GM19239 (cell line): ENCODE measurements at regions not wholly inside any gene's neighbourhood (a gene's known extent, or its start where the extent isn't known, plus 50 kb on each side); places are given as distances from the start of the nearest gene placed in this dataset.
"Not testable (repeated sequence)": the region's sequence is repeated elsewhere in the genome, so short reads cannot be mapped to it uniquely, and the experiment has no call there.

ENCODE experiments used
- DNase-seq: peaks from one replicate; pipeline ENCODE4 v3.0.0; 2011; ENCODE audit warnings: low spot score; ENCODE audit not compliant: insufficient read length
- FAIRE-seq: peaks from 2 replicates; lab custom pipeline; 2011; peaks lifted over from hg19 to GRCh38; lab: Jason Lieb, UNC

DNA sequence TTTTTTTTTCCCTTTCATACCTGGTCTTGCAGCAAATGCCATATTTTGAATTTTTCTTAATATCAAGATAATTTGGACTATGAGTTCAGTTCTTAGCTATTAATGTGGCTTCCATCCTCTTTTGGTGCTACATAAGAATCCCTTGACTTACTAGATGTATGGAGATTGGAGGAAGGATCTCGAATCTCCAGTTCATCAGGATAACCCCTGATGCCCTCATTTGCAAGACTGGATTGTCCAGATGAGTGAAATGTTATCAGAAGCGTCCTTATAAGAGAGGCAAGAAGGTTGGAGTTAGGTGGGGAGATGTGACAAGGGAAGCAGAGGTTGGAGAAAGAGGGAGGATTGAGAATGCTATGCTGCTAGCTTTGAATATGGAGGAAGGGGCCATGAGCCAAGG, 499.6 kb upstream of the SYNCRIP start:
- DNase-seq (no peak), FAIRE-seq (no peak)

DNA sequence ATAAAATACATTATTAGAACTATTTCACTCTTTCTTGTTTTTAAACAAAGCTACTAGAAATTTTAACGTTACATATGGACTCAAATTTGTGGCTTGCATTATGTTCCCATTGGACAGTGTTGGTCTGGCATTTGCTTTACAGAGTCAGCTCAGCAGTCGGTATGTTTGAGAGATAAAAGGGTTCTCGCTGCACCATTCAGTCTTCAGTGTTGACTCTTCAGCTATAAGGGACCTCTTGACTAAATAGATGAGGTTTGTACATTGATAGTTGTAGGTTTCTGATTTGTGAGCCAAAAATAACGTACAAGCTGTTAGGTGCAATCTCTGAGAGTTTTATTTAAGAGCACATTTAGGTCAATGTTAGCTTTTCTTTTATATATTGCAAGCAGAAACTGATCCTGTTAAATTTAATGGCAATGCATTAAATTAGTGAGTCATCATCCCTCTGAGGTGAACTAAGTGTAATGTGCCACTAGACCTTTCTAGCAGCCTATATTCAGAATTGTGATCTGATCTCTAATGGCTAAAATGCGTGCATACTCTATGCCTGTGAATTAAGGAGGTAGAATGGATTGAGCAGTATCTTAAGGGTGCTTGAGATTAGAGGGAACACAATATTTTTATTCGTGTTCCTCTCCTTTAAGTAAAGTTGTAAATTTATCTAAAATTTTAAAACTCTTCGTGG, 485.6 kb upstream of the SYNCRIP start:
- DNase-seq (no peak), FAIRE-seq (no peak)

DNA sequence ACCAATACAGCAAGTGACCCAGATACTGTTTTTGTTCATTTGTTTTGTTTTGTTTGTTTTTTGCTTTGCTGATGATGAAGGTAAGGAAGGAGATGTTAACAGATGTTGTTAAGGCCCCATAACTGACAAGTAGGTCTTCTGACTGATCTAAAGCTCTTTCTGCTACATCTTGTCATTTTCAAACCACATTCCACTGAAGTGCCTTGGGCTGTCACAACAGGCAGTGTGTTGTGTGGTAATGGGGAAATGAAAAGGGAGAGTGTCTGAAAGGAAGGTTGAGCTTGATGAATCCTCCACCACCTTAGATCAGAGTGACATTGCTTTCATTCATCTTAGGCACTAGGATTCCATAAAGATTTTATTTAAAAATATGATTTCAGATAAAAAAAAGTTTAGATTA, 479.4 kb upstream of the SYNCRIP start:
- FAIRE-seq (no peak), DNase-seq (no peak)

DNA sequence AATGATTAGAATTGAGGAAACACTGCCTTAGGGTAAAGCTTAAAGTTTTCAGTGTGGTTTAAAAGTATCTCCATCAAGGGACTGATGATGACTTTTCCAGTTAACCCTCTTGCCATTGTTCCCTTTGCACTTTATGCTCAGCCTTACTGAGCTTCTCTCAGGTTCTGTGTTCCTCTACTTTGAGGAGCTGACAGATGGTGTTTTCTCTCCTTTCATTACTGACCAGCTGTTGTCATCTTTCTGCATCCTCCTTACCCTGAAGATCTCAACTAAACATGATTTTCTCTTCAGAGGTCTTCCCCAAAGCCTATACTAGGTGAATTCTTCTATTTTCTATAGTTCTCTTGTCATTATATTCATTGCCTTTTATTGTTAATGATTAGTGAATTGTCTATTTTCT, 475.6 kb upstream of the SYNCRIP start:
- FAIRE-seq (no peak), DNase-seq (no peak)

DNA sequence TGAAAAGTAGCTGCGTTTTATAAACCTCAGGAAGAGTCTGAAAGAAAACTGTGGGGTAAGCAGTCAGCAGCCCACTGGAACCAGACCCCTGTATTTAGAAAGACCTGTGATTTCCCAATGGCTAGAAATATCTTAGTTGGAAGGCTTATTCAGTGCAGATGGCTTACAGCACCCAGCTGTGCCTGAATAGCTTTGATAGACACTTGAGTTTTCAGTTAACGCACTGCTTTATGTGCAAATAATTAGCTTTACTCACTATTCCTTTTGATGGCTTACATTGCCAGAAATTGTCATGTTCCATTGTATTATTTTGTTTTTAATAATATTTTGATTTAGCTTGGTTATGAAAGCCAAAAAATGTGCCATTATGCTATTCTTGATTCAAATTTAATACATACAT, 465.3 kb upstream of the SYNCRIP start:
- DNase-seq: no peak
- FAIRE-seq: no peak

DNA sequence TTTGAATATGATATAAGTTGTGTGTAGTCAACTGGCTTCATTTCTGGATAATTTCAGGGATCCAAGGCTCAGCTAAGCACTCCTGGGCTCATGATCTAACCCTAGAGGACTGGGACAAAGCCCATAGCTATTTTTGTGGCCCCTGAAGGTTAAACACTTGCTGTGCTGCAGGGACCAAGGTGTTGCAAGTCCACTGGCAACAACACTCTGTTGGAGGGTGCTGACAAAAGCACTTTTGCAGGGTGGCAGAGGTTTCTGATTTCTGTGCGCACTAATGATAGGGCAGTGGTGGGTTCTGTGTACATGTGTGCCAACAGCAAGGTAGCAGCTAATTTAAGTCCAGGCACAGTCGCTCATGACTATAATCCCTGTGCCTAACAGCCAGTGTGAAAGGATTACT, 445.3 kb upstream of the SYNCRIP start:
- FAIRE-seq (no peak), DNase-seq (no peak)

DNA sequence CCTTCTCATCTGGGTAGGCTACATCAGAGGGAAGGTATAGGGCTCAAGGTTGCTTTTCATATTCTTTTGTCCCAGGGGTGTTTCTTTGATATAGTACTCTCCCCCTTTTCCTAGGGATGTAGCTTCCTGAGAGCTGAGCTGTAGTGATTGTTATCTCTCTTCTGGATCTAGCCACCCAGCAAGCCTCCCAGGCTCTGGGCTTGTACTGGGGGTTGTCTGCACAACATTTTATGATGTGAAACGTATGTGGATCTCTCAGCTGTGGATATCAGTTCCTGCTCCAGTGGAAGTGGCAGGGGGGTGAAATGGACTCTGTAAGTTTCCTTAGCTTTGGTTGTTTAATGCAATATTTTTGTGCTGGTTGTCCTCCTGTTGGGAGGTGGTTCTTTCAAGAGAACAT, 437.3 kb upstream of the SYNCRIP start:
- FAIRE-seq (no peak), DNase-seq (no peak)

DNA sequence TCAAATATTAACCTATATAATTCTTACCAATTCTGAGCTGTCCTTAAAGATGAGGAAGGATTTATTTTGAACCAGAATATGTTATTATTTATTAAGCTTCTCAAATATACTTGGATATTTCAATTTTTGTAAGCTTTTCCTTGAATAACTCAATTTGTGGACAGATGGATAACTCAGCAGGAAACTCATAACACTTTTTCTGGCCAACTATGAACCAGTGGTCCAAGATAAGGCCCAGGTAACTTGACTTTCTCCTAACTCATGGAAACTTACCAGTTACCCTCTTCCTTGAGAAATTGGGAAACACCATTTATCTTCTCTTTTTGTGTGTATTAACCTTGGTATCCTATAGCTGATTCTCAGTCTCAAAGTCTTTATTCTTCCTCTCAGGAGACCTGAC, 427.5 kb upstream of the SYNCRIP start:
- DNase-seq: no peak
- no peak for FAIRE-seq

DNA sequence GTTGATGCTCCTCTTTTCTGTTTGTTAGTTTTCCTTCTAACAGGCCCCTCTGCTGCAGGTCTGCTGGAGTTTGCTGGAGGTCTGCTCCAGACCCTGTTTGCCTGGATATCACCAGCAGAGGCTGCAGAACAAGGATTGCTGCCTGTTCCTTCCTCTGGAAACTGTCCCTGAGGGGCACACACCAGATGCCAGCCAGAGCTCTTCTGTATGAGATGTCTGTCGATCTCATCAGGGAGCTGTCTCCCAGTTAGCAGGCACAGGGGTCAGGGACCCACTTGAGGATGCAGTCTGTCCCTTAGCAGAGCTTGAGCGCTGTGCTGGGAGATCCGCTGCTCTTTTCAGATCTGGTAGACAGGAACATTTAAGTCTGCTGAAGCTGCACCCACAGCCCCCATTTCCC, 422.3 kb upstream of the SYNCRIP start:
- not testable (repeated sequence) for DNase-seq, FAIRE-seq

DNA sequence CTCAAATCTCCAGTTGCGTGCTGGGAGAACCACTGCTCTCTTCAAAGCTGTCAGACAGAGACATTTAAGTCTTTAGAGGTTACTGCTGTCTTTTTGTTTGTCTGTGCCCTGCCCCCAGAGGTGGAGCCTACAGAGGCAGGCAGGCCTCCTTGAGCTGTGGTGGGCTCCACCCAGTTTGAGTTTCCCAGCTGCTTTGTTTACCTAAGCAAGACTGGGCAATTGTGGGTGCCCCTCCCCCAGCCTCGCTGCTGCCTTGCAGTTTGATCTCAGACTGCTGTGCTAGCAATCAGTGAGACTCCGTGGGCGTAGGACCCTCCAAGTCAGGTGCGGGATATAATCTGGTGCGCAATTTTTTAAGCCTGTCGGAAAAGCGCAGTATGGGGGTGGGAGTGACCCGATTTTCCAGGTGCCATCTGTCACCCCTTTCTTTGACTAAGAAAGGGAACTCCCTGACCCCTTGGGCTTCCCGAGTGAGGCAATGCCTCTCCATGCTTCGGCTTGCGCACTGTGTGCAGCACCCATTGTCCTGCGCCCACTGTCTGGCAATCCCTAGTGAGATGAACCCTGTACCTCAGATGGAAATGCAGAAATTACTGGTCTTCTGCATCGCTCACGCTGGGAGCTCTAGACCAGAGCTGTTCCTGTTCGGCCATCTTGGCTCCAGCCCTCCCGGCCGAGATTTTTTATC, 414.8 kb upstream of the SYNCRIP start:
- FAIRE-seq, DNase-seq: not testable (repeated sequence)

DNA sequence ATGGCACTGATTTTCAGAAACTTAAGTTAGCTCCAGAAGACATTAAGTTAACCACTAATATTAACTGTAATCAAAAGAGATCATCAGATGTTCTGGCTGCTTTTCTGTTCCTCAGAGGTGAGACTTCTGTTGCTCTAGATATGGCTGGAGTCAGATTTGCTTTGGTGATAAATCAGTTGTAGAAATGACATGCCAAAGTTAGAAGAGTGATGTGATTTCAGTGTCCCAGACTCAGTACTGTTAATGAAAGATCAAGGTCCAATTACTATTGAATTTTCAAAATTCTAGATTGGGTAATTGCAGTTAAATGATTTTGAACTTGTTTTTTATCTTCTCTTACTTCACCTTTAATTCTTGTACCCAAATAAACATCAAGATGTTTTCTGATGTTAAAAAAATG, 402.4 kb upstream of the SYNCRIP start:
- no peak for DNase-seq
- no peak for FAIRE-seq

DNA sequence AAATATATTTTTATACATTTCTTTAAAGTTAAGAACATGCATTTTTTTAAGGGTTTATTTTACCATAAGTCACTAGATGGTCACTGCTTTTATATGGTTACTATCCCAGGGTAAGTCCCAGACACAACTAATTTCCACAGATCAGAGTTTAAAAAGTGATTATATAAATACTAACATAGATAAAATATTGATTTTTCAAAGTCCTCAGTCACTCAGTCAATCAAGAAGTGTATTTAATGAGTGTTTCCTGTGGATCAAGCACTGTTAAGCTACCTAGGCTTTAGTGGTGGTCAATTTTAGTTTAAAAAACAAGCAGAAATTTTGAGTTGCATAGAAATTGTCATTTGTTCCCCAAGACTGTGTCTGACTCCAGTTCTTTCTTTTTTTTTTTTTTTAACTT, 399.5 kb upstream of the SYNCRIP start:
- no peak for DNase-seq
- no peak for FAIRE-seq

DNA sequence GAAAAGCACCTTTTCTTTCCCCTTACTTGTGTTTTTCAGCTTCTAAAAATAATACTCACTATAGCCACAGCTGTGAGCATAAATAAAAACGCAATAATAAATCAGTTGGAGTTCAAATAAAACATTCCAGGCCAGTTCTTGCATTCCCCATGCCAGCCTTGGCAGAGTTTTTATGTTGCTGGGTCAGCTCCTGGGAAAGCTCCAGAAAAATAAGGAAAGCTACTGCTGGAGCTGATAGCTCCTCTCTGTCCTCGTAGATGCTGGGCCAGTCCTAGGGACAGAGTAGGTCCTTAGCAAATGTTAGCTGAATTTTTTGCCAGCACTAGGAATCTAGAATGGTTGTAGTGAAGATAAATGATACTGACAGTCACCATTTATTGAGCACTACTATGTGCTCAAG, 389.0 kb upstream of the SYNCRIP start:
- FAIRE-seq: no peak
- DNase-seq: no peak

DNA sequence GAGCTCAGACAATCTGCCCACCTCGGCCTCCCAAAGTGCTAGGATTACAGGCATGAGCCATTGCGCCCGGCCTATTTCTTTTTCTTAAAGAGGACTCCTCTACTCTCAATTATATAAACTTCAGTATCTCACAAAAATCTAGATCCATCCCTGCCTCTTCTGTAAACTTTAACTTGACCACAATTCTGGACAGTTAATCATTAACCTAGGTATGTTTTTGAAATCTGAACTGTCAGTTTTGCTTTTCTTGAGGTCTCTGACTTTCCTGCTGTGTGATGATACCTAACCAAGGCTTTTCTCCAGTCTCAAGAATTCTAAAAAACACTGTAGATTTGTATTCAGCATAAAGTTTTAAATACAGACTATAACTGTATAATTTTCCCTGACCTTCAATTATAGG, 388.2 kb upstream of the SYNCRIP start:
- DNase-seq (no peak), FAIRE-seq (peak; percentile 86)

DNA sequence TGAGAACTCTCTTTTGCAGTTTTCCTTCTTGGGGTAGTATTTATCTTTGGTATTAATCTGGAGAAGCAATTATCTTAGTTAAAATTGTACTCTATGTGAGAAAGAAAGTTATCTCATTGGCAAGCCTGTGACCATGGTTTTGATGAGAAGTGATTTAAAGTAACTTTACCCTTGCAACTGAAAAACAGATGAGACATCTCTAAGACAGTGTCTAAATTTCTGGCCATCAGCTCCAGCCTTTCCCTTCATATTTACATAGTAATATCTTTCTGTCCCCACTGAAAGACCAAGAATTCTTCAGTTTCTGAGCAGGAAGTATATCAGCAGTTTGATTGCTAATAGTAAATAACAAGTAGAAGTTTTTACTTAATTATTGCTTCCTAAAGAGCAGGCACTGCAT, 386.1 kb upstream of the SYNCRIP start:
- no peak for DNase-seq
- no peak for FAIRE-seq

DNA sequence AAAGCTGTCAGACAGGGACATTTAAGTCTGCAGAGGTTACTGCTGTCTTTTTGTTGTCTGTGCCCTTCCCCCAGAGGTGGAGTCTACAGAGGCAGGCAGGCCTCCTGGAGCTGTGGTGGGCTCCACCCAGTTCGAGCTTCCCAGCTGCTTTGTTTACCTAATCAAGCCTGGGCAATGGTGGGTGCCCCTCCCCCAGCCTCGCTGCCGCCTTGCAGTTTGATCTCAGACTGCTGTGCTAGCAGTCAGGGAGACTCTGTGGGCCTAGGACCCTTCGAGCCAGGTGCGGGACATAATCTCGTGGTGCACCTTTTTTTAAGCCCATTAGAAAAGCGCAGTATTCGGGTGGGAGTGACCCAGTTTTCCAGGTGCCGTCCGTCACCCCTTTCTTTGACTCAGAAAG, 384.2 kb upstream of the SYNCRIP start:
- not testable (repeated sequence) for FAIRE-seq, DNase-seq

DNA sequence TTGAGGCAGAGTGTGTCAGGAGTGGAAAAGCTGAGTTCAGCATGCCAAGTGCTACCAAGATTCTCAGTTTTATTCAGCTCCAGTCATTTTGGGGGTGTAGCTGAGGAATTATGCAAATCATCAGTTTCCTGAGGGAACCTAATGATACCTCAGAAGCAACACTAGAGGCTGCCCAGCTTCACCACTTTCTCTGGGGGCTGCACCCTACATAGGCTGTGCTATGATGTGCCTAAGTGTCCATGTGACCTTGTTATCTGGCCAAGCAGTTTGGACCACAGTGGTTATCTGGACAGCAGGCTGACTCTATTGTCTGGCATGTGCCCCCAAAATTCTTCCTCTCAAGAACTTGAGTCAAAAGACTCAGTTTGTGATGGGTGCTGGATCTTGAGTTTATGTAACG, 374.6 kb upstream of the SYNCRIP start:
- FAIRE-seq (peak; percentile 76), DNase-seq (no peak)

DNA sequence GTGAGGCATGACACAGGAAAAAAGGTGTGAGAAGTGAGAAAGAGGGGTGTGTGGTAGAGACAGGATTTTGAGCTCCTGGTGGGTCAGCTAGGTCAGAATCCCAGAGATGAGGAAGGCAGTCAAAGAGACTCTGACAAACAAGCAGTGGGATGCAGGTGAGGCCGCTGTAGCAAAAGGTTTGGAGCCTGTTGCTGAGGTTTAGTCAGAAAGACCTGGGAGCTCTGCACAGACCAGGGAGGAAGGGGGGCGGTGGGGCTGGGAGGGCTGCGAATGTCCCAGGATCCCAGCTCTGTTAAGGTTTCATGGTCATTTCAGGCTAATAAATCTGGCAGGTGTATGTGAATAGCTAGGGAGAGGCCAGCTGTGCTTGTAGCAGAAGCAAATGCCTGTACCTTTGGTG, 373.9 kb upstream of the SYNCRIP start:
- no peak for DNase-seq

DNA sequence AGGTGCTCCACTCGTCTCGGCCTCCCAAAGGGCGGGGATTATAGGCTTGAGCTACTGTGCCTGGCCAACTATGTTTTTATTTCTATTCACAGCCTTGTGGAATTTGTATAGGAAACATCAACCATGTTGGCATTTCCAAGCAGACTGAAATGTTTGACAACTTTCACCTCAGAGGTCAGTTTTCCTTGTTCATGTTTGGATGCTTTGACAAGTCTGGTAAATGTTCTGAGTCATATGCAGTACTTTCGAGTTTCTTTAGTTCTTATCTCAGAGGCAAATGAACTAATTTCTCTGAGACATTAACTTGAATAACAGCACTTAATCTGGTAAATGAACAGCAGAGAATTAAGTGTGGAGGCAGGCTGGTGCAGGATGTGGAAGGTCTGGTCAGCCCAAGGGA, 373.4 kb upstream of the SYNCRIP start:
- FAIRE-seq (peak; percentile 64), DNase-seq (no peak)

More for the DNA sequence above, 373.9 kb upstream of the SYNCRIP start:
- FAIRE-seq: no peak

DNA sequence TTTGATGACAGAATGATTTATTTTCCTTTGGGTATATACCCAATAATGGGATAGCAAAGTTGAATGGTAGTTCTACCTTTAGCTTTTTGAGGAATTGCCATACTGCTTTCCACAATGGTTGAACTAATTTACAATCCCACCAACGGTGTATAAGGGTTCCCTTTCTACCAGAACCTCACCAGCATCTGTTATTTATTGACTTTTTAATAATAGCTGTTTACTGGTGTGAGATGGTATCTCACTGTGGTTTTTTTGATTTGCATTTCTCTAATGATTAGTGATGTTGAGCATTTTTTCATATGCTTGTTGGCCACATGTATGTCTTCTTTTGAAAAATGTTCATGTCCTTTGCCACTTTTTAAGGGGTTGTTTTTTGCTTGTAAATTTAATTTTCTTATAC, 370.3 kb upstream of the SYNCRIP start:
- not testable (repeated sequence) for FAIRE-seq

DNA sequence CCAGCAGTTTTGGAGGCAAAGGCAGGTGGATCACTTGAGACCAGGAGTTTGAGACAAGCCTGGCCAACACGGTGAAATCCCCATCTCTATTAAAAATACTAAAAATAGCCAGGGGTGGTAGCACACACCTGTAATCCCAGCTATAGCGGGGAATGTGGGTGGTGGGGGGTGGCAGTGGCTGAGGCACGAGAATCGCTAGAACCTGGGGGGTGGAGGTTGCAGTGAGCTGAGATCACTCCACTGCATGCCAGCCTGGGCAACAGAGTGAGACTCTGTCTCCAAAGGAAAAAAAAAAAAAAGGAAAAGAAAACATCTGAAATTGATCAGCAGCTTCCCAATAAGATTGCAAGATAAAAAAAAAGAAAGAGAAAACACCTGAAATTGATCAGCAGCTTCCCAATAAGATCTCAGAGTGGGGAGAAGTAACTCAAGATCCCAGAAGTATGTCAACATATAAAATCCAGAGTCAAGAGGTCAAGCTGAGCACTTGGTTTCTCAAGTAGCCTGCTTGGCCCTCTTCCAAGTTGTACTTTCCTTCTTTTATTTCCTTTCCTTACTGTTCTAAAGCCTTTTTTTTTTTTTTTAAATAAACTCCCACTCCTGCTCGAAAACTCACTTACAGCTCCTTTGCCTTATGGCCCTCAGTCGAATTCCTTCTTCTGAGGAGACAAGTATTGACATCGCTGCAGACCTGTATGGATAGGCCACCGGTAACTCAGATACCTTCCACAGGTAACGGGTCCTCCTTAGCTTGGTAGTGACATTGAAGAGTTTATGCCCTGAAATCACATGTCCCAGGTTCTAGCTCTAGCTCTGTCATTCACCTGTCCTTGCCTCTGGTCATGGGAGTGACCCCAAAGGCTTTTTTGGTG, 368.5 kb upstream of the SYNCRIP start:
- no peak for DNase-seq
- no peak for FAIRE-seq

More for the DNA sequence above, 370.3 kb upstream of the SYNCRIP start:
- not testable (repeated sequence) for DNase-seq
